ENCODE measurements at regions not wholly inside any gene's neighbourhood (a gene's known extent, or its start where the extent isn't known, plus 50 kb on each side); places are given as distances from the start of the nearest gene placed in this dataset.

- TF ChIP-seq FOXA3 (CRISPR knock-in tag; IDR thresholded peaks at IDR 0.05) (no peak), ZBTB38 (CRISPR knock-in tag; IDR thresholded peaks at IDR 0.05) (no peak), MBNL3 (CRISPR knock-in tag; conservative IDR thresholded peaks at IDR 0.05) (no peak)
These were observed 104.3 kb upstream of the CHMP2B start for GRCh38 chr3:87122766-87123165.
